Fibroblast of upper back skin (primary cell): ENCODE measurements at regions not wholly inside any gene's neighbourhood (a gene's known extent, or its start where the extent isn't known, plus 50 kb on each side); places are given as distances from the start of the nearest gene placed in this dataset.
"Not testable (repeated sequence)": the region's sequence is repeated elsewhere in the genome, so short reads cannot be mapped to it uniquely, and the experiment has no call there.

Experiments used
- DNase-seq: peaks from one replicate; pipeline ENCODE4 v3.0.0-alpha.2; 2013

- DNase-seq, result no peak
Measured at GRCh38 chr6:13874191-13874549, 50.6 kb upstream of the RNF182 start.

- DNase-seq, result peak; percentile 13
Measured at GRCh38 chr6:13873288-13874190, 51.2 kb upstream of the RNF182 start.

- DNase-seq, result no peak
Measured at GRCh38 chr6:13872681-13873080, 52.1 kb upstream of the RNF182 start.

DNA sequence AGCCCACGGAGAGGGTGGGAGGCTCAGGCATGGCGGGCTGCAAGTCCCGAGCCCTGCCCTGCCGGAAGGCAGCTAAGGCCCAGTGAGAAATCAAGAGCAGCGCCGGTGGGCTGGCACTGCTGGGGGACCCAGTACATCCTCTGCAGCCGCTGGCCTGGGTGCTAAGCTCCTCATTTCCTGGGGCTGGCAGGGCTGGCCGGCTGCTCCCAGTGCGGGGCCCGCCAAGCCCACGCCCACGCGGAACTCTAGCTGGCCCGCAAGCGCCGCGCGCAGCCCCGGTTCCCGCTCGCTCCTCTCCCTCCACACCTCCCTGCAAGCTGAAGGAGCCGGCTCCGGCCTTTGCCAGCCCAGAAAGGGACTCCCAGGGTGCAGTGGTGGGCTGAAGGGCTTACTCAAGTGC is 52.7 kb upstream of the RNF182 start:
- not testable (repeated sequence) for DNase-seq

GRCh38 chr6:13870214-13870830 is 54.4 kb upstream of the RNF182 start:
- no peak for DNase-seq

GRCh38 chr6:13868236-13868635 is 53.9 kb upstream of the MCUR1 start:
- no peak for DNase-seq

DNA sequence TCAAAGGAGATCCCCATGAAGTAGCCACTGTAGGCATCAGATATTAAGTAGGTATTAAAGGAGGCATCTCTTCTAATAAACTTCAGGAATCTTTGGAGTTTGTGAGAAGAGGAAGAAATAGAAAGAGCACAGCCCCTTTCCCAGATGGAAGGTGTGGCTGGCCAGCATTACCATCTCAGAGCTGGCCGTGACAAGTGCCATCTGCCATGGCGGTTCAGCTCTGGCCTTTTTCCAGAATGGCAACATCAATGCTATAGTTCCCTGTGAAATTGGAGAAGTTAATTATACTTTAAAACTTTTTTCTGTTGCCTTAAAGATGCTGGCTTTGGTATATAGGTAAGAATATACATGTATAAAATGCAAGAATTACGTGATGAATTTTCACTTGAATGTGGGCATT is 51.9 kb upstream of the MCUR1 start:
- no peak for DNase-seq

GRCh38 chr6:13865141-13865540 is 50.8 kb upstream of the MCUR1 start:
- no peak for DNase-seq

- not testable (repeated sequence) for DNase-seq
Measured at GRCh38 chr6:13864669-13865068, 50.3 kb upstream of the MCUR1 start.
